HCT116 (cell line): ENCODE measurements at regions not wholly inside any gene's neighbourhood (a gene's known extent, or its start where the extent isn't known, plus 50 kb on each side); places are given as distances from the start of the nearest gene placed in this dataset.

Source experiments
- CTCF ChIP-seq, 3 experiments: fragments of 200-600 bp in 1 of 3; sonication (generic) in 1 of 3; IDR thresholded peaks in 2 of 3; conservative IDR thresholded peaks in 1 of 3; 2 replicates each; pipeline ENCODE4 v1.5.1; 2012 to 2017; ENCODE audit warnings: low read depth in 2 of 3, low read length in 2 of 3, antibody characterized with exemption in 1 of 3, borderline replicate concordance in 1 of 3, control low read depth in 1 of 3, mild to moderate bottlenecking in 1 of 3, mixed read lengths in 1 of 3, mixed run types in 1 of 3, moderate library complexity in 1 of 3; ENCODE audit not compliant: insufficient read depth in 1 of 3
- EZH2 ChIP-seq: fragments of 200-600 bp; sonication (generic); IDR thresholded peaks from 2 replicates; pipeline ENCODE4 v1.6.1; 2017; ENCODE audit warnings: antibody characterized with exemption, mixed run types
- POLR2A ChIP-seq: IDR thresholded peaks from 2 replicates; pipeline ENCODE4 v1.7.0; 2011; ENCODE audit warnings: borderline replicate concordance; ENCODE audit not compliant: insufficient read depth, insufficient read length; ENCODE audit errors: extremely low read depth
- REST ChIP-seq: IDR thresholded peaks from 2 replicates; pipeline ENCODE4 v1.6.1; 2012; ENCODE audit warnings: low read depth

GRCh38 chr1:168473126-168473525, 70.7 kb downstream of the XCL2 start:
- no peak for TF ChIP-seq POLR2A
- TF ChIP-seq EZH2 = no peak
- no peak for TF ChIP-seq CTCF (IDR thresholded peaks at IDR 0.05 in 2 of 3, conservative IDR thresholded peaks at IDR 0.05 in 1 of 3; ENCODE audit: borderline replicate concordance in 1 of 3, insufficient read depth in 1 of 3, low read depth in 2 of 3, low read length in 2 of 3)
- no peak for TF ChIP-seq REST
